ENCODE measurements at regions not wholly inside any gene's neighbourhood (a gene's known extent, or its start where the extent isn't known, plus 50 kb on each side); places are given as distances from the start of the nearest gene placed in this dataset.

DNA sequence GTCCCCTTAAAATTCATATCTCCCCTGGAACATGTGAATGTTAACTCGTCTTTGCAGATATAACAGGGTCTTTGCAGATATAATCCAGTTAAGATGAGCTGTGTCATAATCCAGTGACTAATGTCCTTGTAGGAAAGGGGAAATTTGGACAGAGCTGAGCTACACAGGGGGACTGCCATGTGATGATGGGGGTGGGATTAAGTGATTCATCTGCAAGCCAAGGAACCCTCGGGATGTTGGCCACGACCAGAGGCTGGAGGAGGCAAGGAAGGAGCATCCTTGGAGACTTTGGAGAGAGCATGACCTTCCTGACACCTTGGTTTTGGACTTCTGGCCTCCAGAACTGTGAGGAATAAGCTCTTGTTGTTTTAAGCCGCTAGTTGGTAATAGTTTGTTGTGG is 153.9 kb upstream of the PCBD1 start:
- TF ChIP-seq, protein P1, sequence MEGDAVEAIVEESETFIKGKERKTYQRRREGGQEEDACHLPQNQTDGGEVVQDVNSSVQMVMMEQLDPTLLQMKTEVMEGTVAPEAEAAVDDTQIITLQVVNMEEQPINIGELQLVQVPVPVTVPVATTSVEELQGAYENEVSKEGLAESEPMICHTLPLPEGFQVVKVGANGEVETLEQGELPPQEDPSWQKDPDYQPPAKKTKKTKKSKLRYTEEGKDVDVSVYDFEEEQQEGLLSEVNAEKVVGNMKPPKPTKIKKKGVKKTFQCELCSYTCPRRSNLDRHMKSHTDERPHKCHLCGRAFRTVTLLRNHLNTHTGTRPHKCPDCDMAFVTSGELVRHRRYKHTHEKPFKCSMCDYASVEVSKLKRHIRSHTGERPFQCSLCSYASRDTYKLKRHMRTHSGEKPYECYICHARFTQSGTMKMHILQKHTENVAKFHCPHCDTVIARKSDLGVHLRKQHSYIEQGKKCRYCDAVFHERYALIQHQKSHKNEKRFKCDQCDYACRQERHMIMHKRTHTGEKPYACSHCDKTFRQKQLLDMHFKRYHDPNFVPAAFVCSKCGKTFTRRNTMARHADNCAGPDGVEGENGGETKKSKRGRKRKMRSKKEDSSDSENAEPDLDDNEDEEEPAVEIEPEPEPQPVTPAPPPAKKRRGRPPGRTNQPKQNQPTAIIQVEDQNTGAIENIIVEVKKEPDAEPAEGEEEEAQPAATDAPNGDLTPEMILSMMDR (IDR thresholded peaks at IDR 0.05): no peak
- TF ChIP-seq POLR2A (IDR thresholded peaks at IDR 0.05): no peak
